22Rv1 (cell line): ENCODE measurements at regions not wholly inside any gene's neighbourhood (a gene's known extent, or its start where the extent isn't known, plus 50 kb on each side); places are given as distances from the start of the nearest gene placed in this dataset.

Source experiments
- ZFX ChIP-seq: fragments of 450-650 bp; IDR thresholded peaks from 2 replicates; pipeline ENCODE4 v1.6.1; 2017; ENCODE audit warnings: antibody characterized with exemption, borderline replicate concordance
- TF ChIP-seq, protein P1 (sequence below): fragments of 450-650 bp; IDR thresholded peaks from 2 replicates; pipeline ENCODE4 v1.5.1; 2017; ENCODE audit warnings: mild to moderate bottlenecking

DNA sequence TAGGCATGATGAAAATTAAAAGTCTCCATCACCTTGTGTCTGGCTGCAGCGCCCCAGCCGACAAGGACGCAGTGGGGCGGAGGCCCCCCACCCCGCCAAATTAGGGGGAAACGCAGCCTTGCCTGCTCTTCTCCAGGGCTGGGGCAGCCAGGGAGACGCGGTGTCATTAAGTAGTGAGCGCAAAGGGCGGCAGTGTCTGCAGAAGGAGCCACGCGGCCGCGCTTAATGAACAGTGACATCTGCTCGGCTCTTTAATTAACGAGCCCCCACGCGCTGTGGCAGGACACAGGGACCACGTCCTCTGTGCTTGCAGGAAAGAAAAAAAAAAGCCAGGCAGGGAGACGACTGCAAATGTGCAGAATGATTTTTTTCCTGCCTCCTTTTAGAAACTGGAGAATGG lies 93.4 kb upstream of the NCOR2 start:
- TF ChIP-seq, protein P1, sequence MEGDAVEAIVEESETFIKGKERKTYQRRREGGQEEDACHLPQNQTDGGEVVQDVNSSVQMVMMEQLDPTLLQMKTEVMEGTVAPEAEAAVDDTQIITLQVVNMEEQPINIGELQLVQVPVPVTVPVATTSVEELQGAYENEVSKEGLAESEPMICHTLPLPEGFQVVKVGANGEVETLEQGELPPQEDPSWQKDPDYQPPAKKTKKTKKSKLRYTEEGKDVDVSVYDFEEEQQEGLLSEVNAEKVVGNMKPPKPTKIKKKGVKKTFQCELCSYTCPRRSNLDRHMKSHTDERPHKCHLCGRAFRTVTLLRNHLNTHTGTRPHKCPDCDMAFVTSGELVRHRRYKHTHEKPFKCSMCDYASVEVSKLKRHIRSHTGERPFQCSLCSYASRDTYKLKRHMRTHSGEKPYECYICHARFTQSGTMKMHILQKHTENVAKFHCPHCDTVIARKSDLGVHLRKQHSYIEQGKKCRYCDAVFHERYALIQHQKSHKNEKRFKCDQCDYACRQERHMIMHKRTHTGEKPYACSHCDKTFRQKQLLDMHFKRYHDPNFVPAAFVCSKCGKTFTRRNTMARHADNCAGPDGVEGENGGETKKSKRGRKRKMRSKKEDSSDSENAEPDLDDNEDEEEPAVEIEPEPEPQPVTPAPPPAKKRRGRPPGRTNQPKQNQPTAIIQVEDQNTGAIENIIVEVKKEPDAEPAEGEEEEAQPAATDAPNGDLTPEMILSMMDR, result no peak
- TF ChIP-seq ZFX, result no peak
